CD4-positive, alpha-beta T cell (primary cell): ENCODE measurements at regions not wholly inside any gene's neighbourhood (a gene's known extent, or its start where the extent isn't known, plus 50 kb on each side); places are given as distances from the start of the nearest gene placed in this dataset.
A peak's percentile ranks its signal among the peaks of the same experiment; 100 is the strongest.

ENCODE experiments used
- ATAC-seq: fragments of 200-7000 bp; cut with Tn5 transposase; one replicate; pipeline ENCODE4 v1.10.0; 2022; ENCODE audit warnings: mild to moderate bottlenecking; ENCODE audit not compliant: poor library complexity
- CTCF ChIA-PET: fragments of 350-600 bp; sonication (Branson Sonifier 250); formaldehyde crosslinking; loops from one replicate; lab custom pipeline; 2021; ENCODE audit warnings: antibody characterized with exemption, inconsistent platforms; lab: Charles Lee
- POLR2A ChIA-PET: fragments of 350-600 bp; sonication (Branson Sonifier 250); formaldehyde crosslinking; loops from one replicate; lab custom pipeline; 2021; ENCODE audit warnings: antibody characterized with exemption, inconsistent platforms; lab: Charles Lee
- DNase-seq, 14 experiments: peaks; one replicate each; pipeline ENCODE4 v3.0.0-alpha.2; 2013 to 2020; ENCODE audit warnings: mixed read lengths in 2 of 14
- H3K27ac ChIP-seq, 2 donors: one replicate each; pipeline versions ENCODE4 v1.5.1 to v1.7.0; 2013; ENCODE audit warnings: low read length in 2 of 2, low read depth in 1 of 2, mild to moderate bottlenecking in 1 of 2
- H3K27me3 ChIP-seq, 2 experiments: 1 replicate in 1 of 2; 2 replicates in 1 of 2; pipeline versions ENCODE4 v1.6.1 to v1.7.0; 2013; ENCODE audit warnings: low read length in 2 of 2, control low read depth in 1 of 2, mild to moderate bottlenecking in 1 of 2, moderate library complexity in 1 of 2; ENCODE audit not compliant: insufficient read depth in 2 of 2, control insufficient read depth in 1 of 2
- H3K36me3 ChIP-seq: one replicate; pipeline ENCODE4 v1.6.1; 2013; ENCODE audit warnings: low read length, control low read depth; ENCODE audit not compliant: insufficient read depth
- H3K4me1 ChIP-seq: one replicate; pipeline ENCODE4 v1.6.1; 2013; ENCODE audit warnings: low read length, control low read depth; ENCODE audit not compliant: insufficient read depth
- H3K4me3 ChIP-seq: one replicate; pipeline ENCODE4 v1.5.1; 2013; ENCODE audit warnings: mild to moderate bottlenecking, low read length, moderate library complexity
- H3K9me3 ChIP-seq, 2 experiments: 1 replicate in 1 of 2; 2 replicates in 1 of 2; pipeline versions ENCODE4 v1.6.1 to v1.7.0; 2013; ENCODE audit warnings: low read length in 2 of 2, mild to moderate bottlenecking in 2 of 2, control low read depth in 1 of 2, moderate library complexity in 1 of 2; ENCODE audit not compliant: control insufficient read depth in 1 of 2, insufficient read depth in 1 of 2
- H3K27ac Mint-ChIP-seq: one replicate; pipeline ENCODE4 v1.8.0; 2020; ENCODE audit warnings: mixed read lengths
- H3K27me3 Mint-ChIP-seq: one replicate; pipeline ENCODE4 v1.8.0; 2021; ENCODE audit warnings: mixed read lengths
- H3K36me3 Mint-ChIP-seq: one replicate; pipeline ENCODE4 v1.8.0; 2021; ENCODE audit warnings: low read depth, mixed read lengths
- H3K4me1 Mint-ChIP-seq: one replicate; pipeline ENCODE4 v1.8.0; 2021; ENCODE audit warnings: low read depth, mixed read lengths
- H3K4me3 Mint-ChIP-seq: one replicate; pipeline ENCODE4 v1.8.0; 2020; ENCODE audit warnings: mild to moderate bottlenecking, mixed read lengths
- H3K9me3 Mint-ChIP-seq: one replicate; pipeline ENCODE4 v1.8.0; 2020; ENCODE audit warnings: mixed read lengths
- intact Hi-C, 2 experiments: fragments of 100-400 bp; cut with DNase I in 1 of 2; cut with micrococcal nuclease in 1 of 2; formaldehyde crosslinking; loops; one replicate each; pipeline versions ENCODE4 v1.15.1 to v1.9.0; 2023 to 2025; cut with DNase I, micrococcal nuclease
- TF ChIP-seq, protein P1 (sequence below): fragments of 200-600 bp; IDR thresholded peaks from one replicate; pipeline ENCODE4 v1.8.0; 2022; ENCODE audit warnings: antibody characterized with exemption, mild to moderate bottlenecking

DNA sequence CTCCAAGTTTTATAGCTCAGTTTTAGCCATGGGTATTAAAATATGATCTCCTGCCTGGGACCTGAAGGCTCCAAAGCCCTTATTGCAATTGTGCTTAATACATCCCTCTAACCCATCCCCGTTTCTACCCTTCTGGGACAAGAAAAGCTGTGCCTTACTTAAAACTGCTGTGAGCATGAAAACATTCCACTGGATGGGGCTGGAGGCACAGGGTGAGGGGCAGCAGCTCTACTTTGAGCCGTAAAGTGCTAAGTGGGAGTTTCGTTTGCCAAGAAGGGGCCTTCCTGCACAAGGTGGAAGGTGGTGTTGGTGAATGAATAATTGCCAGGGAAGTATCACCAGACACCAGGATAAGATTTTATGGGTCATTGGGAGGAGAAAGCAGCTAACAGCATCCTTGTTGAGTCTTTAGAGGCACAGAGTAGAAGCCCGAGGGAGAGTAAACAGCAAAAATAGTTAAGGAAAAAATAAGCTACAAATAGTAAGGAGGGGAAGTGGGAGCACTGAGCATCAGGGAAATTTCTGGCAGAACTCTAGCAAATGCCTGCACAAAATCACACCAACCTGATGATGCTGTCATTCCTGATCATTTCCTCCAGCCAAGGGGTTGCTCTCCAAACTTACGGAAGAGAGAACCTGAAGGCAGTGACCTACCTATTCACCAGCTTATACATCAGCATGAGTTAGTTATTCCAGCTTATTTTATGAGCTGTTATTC is 218.4 kb downstream of the MREG start:
- Histone ChIP-seq H3K27ac (no peak overlapping the region), H3K4me3 (no peak overlapping the region), H3K9me3 (no peaks in the 10 kb centered on the region), H3K4me1 (no peaks in the 10 kb centered on the region), H3K36me3 (no peaks in the 10 kb centered on the region), H3K27me3 (no peaks in the 10 kb centered on the region)
- intact Hi-C loops = no loop called here
- Mint-ChIP-seq H3K36me3 (no peaks in the 10 kb centered on the region), H3K9me3 (no peaks in the 10 kb centered on the region), H3K27ac (no peak overlapping the region), H3K4me1 (peaks cover 6% of the 10 kb centered on the region), H3K27me3 (no peaks in the 10 kb centered on the region), H3K4me3 (no peak overlapping the region)
- TF ChIP-seq, protein P1, sequence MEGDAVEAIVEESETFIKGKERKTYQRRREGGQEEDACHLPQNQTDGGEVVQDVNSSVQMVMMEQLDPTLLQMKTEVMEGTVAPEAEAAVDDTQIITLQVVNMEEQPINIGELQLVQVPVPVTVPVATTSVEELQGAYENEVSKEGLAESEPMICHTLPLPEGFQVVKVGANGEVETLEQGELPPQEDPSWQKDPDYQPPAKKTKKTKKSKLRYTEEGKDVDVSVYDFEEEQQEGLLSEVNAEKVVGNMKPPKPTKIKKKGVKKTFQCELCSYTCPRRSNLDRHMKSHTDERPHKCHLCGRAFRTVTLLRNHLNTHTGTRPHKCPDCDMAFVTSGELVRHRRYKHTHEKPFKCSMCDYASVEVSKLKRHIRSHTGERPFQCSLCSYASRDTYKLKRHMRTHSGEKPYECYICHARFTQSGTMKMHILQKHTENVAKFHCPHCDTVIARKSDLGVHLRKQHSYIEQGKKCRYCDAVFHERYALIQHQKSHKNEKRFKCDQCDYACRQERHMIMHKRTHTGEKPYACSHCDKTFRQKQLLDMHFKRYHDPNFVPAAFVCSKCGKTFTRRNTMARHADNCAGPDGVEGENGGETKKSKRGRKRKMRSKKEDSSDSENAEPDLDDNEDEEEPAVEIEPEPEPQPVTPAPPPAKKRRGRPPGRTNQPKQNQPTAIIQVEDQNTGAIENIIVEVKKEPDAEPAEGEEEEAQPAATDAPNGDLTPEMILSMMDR = no peak
- CTCF ChIA-PET = no interaction called here
- DNase-seq = no peak
- POLR2A ChIA-PET = no interaction called here
- ATAC-seq = no peak

DNA sequence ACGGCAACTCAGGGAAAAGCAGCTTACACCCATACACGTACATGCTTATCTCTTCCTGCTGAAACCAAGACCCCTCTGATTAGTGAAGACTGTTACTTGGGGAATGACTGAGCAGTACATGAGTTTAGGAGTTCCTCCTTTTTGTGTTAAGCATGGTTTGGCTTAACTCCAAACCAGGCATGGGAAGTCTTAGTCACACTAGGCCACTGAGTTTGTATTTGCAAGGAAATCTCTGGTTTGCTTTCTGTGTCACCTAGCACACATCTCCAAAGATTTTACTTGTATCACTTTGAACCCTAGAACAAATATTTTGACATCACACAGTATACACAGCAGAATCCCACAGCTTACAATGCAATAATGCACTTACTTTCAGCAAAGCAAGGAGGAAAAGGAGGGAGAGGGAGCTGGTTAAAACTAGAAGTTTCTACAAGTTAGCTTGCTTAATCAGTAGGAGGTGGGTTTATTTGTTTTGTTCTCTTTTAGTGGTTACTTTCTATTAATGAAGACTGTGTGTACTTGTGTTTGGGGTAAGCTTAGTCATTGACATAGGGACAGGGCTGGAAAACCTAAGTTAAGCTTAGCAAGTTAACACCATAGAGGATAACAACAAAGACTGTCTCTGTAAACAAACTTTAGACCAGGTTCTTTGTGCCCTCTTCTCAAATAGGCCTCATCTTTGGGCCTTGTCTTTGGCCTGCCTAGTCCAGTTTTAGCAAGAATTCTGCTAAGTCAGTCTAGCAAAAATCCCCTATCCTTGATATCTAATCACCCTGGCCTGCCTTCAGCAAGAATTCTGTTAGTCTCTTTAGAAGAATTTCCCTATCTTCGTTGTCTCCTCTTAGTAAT is 219.4 kb downstream of the MREG start:
- no peaks in the 10 kb centered on the region for H3K36me3 ChIP-seq
- H3K4me3 ChIP-seq = no peak overlapping the region
- H3K27ac ChIP-seq = no peak overlapping the region
- CTCF ChIA-PET = no interaction called here
- POLR2A ChIA-PET = no interaction called here
- intact Hi-C loops = no loop called here
- H3K9me3 ChIP-seq = no peaks in the 10 kb centered on the region
- TF ChIP-seq, protein P1 = no peak
- peaks cover 6% of the 10 kb centered on the region for H3K4me1 Mint-ChIP-seq
- H3K4me1 ChIP-seq = no peaks in the 10 kb centered on the region
- H3K27me3 ChIP-seq = no peaks in the 10 kb centered on the region
- DNase-seq = peak in 3 of 14 experiments; percentile 16 to 62 (median 52)
- no peaks in the 10 kb centered on the region for H3K27me3 Mint-ChIP-seq
- ATAC-seq = no peak
- no peaks in the 10 kb centered on the region for H3K9me3 Mint-ChIP-seq
- H3K36me3 Mint-ChIP-seq = no peaks in the 10 kb centered on the region
- no peak overlapping the region for H3K27ac Mint-ChIP-seq
- H3K4me3 Mint-ChIP-seq = no peak overlapping the region

DNA sequence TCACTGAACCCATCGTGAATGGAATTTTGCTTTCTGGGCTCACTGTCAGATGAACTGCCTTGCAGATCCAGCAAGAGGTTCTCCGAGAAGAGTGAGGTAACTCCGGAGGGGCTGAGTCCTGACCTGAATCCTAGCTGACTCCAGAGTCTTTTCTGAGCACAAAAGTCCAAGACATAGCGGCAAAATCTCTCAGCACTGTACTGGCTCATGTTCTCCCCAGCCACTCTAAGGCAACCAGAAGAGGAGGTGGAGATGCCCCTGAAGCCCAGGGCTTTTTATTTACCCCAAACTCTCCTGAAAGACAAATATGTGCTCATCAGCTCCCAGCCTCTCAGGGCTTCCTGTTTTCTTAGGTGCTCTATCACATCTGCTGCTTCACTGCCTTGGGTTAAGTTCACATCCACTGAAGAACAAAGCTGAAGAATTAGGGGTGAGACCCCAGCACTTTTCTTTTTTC is 221.8 kb downstream of the MREG start:
- Histone ChIP-seq H3K27ac (no peak overlapping the region), H3K9me3 (no peaks in the 10 kb centered on the region), H3K27me3 (no peaks in the 10 kb centered on the region), H3K36me3 (no peaks in the 10 kb centered on the region), H3K4me1 (no peaks in the 10 kb centered on the region), H3K4me3 (no peak overlapping the region)
- TF ChIP-seq, protein P1 = no peak
- no peaks in the 10 kb centered on the region for H3K9me3 Mint-ChIP-seq
- no peaks in the 10 kb centered on the region for H3K36me3 Mint-ChIP-seq
- ChIA-PET CTCF (no interaction called here), POLR2A (interaction anchor here (0.6 kb wide), 1 partner anchor 21 kb away, joined by 3 read pairs; no protein-coding TSS in a partner anchor)
- intact Hi-C loops = no loop called here
- H3K4me3 Mint-ChIP-seq = no peak overlapping the region
- no peaks in the 10 kb centered on the region for H3K27me3 Mint-ChIP-seq
- DNase-seq (no peak), ATAC-seq (no peak)
- H3K4me1 Mint-ChIP-seq = peaks cover 6% of the 10 kb centered on the region
- no peak overlapping the region for H3K27ac Mint-ChIP-seq
